Mesenteric fat pad (tissue), 1 donor: ENCODE measurements at regions not wholly inside any gene's neighbourhood (a gene's known extent, or its start where the extent isn't known, plus 50 kb on each side); places are given as distances from the start of the nearest gene placed in this dataset.

Experiments
- DNase-seq: peaks from one replicate; pipeline ENCODE4 v3.0.0-alpha.2; 2020; ENCODE audit warnings: low spot score
- donor health status: DM: yes; HTN: yes; CAD: no.

DNA sequence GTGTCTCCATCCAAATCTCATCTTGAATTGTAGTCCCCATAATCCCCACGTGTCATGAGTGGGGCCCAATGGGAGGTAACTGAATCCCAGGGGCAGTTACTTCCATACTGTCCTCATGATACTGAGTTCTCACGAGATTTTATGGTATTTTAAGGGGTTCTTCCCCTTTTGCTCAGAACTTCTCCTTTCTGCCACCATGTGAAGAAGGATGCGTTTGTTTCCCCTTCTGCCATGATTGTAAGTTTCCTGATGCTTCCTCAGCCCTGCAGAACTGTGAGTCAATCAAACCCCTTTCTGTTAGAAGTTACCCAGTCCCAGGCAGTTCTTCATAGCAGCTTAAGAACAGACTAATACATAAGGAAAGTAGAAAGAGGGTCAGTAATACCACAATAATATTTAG lies 480.4 kb downstream of the KCNJ3 start:
- no peak for DNase-seq

DNA sequence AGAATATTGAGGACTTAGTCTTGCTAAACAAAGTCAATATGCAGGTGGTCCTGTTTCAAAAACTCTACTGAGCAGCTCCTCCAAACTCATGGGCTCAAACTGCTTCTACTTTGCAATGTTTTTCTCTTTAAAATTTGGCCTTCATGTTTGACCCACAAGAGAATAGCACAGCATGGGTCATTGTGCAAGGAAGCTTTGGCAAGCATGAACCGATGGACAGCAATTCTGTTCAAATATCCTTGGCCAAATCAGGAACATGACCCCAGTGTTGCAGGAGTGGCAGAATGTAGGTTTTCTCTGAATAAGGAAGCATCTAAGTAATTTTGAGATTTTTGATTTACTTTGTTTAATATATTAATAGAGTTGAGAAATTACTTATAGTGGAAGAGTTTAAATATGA lies 477.9 kb downstream of the KCNJ3 start:
- no peak for DNase-seq

DNA sequence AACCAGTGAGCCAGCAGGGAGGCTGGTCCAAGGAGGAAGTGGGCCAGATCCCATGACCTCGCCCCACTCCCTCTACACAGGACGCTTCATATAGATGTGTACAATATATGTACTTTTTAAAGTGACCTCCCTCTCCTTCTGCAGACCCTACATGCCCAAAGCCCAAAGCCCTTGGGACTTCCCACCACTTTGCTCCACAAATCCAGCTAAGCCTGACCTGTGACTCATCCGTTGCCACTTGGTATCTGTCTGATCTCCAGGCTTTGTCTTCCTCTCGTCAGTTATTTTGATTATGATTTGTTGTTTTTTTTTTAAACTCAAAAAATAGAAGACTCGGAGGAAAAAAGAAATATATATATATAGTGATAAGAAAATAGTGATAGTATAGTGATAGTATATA lies 470.8 kb downstream of the KCNJ3 start:
- DNase-seq = no peak

DNA sequence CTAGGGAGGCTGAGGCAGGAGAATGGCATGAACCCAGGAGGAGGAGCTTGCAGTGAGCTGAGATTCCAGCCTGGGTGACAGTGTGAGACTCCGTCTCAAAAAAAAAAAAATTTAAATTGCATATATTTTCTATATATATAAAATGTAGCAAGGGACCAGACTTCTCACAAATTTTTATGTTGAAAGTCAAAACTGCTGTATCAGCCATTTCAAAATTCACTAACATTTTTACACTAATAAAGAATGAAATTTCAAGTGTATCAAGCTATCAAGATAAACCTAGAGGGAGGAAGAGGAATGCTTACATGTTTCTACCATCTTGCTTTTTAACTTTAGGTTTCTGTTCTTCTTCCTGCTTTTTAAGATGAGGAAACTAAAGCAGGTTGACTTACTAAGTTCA lies 464.0 kb downstream of the KCNJ3 start:
- no peak for DNase-seq

DNA sequence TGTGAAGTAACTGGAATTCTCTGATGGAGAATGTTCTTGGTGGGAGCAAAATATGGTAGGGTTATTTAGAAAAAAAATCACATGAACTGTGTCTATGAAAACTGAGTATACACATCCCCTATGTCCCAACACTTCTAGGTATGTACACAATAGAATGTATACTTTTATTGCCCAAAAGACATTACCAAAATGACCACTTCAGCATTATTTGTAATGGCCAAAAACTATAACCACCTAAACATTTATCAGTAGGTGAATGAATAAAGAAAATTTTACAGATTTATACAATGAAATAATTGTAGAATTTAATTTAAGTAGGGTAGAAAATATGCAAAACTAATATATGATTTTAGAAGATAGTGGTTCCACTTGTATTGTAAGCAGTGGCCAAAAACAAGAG lies 462.8 kb downstream of the KCNJ3 start:
- DNase-seq = no peak

DNA sequence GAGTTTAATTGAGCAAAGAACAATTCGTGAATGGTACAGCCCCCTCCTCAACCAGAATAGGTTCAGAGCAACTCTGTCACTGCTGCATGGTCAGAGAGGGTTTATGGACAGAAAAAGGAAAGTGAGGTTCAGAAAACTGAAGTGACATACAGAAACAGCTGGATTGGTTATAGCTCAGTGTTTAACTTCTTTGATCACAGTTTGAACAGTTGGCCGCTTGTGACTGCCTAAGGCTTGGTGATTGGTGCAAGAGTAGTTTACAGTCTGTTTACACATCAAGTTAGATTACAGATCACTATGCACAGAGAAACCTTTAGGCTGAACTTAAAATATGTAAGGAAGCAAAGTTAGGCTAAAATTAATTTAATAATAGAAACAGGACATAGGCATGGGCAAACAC lies 459.2 kb downstream of the KCNJ3 start:
- DNase-seq = no peak

DNA sequence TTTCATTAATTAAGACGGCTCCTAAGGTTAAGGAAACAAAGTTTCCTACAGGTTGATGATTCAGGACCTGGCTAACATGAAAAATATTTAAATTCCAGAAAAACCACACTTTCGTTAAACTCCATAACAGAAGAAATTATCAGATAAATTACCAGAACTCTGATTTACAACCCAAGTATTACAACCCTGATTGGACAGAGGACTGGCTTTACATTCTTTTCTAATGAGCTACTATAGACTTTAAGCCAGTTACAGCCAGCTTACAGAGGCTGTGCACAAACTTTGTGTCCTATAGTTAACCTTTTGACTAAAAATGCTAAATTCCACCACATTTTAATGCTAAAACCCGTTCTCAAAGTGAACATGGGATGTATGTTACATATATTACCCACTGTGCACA lies 458.6 kb downstream of the KCNJ3 start:
- DNase-seq = no peak

DNA sequence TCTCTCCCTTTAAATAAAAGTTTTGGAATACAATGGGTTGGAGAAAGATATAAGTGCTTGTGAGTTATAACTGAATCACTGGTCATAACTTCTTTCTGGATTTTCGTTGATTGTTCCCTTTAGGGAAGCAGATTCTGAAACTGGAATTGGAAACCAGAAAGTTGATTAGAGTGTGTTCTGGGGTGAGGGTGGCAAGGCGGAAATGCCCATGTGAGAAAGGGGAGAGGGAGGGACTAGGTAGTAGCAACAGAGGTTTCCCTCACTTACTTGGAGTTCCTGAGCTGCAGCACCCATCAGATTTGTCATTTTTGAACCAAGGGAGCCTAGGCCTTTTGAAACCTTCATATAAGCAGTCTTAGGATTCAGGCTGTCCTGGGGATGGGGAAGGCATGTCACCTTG lies 453.4 kb downstream of the KCNJ3 start:
- no peak for DNase-seq

DNA sequence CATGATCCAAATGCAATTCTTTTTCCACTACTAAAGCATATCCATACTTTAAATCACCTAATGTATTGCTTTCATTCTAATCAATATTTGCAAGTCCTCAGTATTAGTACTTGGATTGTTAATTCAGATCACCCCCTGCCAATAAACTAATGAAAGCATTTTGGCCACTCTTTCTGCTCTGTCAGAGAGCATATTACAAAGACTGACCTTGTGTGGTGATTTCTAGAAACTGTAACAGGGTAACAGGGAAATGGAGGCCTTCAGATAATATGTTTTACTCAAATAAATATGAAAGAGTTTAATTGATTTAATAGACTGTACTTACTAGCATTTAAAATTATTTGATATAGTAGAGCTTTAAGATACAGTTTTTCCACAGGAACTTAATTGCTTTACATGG lies 453.0 kb downstream of the KCNJ3 start:
- DNase-seq = no peak

DNA sequence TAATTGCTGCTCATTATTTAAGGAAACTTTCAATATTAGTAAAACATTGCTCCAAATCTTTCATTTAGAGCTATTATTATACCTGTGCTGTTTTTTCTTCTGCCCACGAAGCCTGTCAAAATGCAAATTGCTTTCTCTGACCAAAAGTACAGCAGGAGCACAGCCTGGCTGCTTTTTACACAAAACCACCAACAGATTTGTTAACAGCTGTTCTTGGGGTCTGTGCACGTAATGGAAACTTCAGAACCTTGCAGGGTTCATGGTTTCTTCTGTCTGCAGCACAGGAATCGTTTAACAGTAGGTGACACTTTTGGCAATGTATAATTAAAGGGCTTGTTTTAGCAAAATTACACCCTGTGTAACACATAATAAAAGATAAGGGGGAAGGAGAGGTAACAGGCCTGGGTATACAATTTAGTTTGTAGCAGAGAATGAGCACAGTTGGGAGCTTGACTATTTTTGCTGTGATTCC lies 447.3 kb downstream of the KCNJ3 start:
- DNase-seq = no peak

DNA sequence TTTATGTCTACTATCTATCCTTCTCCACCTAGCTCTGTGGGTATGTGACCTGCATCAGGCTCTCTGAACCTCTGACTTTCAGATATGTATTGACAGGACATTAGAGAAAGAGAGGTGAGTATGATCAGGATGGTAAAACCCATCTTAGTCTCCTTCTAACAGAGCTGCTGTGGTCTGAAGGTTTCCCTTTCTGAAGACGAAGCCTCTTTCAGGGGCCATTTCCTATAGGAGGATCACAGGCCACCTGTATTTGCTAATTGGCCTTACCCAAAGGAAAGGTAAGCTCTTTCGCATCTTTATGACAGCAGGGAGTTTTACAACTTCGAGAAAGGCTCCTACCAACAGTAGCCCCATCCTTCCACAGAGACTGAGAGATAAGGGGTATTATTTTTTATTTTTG lies 442.9 kb downstream of the KCNJ3 start:
- no peak for DNase-seq

DNA sequence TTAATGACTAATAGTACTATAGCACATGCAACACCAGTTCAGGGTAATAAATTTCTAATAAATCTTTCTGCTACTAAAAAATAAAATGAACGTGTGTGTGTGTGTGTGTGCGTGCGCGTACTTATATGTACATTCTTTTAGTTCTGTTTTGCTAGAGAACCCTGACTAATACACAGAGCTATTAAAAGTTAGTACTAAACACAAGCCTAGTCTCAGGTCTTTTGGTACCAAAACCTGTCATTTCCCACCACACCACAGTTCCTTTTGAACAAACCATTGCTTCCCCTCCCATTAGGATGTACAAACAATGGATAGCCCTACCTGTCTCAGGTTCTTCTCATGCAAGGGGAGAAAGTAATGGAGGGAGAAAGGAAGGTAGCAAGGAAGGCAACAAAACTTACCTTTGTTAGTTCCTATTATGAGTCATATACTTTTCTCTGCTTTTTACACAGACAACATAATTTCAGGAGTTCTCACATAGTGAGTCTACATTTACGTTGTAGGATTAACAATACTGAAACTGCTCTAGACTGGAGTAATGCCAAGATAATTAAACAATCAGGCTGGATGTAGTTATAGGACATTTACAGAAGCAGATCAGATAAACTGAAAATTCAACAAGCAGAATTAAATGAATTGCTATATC lies 427.2 kb downstream of the KCNJ3 start:
- no peak for DNase-seq

DNA sequence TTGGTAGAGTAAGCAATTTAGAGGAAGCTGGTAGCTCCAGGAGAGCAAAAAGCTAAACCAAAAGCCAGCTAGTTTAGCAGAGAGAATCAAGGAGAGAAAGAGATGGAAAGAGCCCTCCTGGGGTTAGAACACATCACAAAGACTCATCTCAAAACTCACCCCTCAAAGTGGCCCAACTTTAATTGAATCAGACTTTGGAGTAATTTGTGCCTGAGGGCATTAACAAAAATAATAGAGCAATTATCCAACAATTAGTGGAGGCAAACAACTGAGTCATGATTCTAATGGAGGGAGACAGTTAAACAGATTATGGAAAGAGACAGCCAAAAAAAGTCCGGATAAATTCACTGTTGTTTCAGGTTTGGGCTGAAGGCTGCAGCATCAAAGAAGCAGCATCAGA lies 417.4 kb downstream of the KCNJ3 start:
- no peak for DNase-seq

DNA sequence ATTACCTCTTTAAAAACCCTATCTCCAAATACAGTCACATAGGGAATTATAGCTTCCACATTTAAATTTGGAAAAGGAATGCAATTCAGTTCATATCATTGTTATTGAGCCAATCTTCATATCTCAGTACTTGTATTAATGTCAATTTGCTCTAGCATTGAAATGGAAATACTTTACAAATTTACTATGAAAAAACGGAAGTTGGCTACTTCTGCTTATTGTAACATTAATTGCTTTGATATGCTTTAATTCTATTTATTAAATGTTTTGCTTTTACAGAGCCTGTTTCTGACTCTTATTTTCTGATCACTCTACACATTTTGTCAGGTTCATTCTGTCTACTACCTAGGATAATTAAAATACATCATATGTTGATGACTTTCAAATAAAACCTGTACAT lies 412.6 kb downstream of the KCNJ3 start:
- DNase-seq = no peak

DNA sequence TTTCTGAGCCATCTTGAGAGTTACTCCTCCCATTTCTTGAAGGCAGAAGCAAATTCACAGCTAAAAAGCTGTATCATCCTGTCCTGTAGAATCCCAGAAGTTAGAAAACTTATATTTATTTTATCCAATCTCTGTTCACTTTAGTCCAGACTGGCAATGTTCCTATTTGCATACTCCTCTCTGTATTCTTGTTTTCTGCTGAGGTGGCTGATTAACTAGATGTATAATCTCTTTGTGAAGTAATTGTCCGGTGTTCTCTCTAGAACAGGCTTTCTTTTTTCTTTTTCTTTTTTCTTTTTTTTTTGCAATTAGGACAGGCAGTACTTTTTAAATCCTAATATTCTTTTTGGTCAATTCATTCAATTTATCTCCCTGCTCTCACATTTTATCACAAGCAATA lies 411.0 kb downstream of the KCNJ3 start:
- no peak for DNase-seq

DNA sequence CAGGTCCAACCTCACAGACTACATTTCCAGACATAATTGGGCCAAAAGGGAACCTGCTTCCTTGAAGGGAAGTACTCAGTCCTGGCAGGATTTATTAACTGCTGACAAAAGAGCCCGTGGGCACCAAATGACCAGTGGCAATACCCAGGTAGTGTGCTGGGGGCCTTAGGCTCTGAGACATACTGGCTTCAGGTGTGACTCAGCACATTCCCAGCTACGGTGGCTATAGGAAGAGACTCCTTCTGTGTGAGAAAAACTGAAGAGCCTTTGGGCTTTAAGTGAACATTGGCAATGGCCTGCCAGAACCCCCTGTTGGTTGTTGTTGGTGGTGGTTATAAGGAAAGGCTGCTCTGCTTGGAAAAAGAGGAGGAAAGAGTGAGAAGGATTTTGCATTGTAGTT lies 401.8 kb downstream of the KCNJ3 start:
- no peak for DNase-seq

DNA sequence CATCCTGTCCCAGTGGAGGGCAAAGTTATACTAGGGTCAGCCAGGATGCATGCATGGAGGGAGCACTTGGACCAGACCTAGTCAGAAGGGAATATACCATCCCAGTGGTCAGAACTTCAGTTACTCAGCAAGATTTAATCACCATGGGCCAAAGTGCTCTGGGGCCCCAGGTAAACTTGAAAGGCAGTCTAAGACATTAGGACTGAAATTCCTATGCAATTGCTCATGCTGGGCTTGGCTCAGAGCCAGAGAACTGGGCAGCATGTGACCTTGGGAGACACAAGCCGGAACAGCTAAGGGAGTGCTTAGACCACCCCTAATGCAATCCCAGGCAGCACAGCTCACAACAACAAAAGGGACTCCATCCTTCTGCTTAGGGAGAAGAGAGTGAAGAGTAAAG lies 401.3 kb downstream of the KCNJ3 start:
- DNase-seq = no peak

DNA sequence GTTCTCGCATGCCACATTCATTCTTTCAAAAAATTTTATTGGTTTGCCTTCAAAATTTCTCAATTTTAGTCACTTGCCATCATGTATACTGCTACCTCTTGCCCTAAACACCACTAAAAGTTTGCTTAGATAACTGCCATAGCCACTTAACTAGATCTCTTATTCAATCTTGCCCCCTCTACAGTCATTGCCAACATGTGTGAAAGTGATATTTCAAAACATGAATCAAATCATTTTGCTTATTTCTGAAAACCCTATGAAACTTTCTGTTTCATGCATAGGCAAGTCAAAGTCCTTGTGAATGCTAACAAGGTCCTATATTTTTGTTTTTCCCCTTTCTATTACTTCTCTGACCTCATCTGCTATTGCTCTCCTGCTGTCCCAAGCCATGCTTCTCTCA lies 397.1 kb downstream of the KCNJ3 start:
- DNase-seq = no peak

DNA sequence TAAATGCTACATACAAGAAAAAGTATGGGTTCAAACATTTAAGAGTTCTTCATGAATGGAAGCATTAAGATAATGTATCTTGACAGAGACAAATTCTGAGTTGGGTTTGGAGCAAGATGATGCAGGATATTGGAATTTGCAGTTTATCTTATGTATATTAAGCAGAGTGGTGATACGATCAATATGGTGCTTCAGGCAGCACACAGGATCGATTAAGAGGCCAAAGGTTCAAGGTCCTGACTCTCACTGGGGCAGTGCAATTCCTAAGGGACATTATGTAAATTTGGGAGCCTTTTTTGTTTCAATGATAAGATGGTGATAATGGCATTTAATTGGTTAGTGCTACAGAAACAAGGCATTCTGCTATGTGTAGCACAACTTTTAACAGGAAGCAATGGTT lies 381.9 kb downstream of the KCNJ3 start:
- DNase-seq = no peak

DNA sequence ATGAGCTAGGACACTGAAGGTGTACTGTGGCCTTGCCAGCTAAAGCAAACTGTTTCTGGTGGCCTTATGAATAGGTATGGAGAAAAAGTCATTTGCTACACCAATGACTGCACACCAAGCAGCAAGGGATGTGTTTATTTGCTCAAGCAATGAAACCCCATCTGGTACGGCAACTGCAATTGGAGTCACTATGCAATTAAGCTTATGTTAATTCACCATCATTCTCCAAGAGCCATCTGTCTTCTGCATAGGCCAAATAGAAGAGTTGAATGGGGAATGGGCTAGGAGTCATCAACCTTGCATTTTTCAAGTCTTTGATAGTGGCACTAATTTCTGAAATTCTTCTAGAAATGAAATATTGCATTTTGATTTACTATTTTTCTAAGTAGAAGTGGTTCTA lies 372.0 kb downstream of the KCNJ3 start:
- no peak for DNase-seq

DNA sequence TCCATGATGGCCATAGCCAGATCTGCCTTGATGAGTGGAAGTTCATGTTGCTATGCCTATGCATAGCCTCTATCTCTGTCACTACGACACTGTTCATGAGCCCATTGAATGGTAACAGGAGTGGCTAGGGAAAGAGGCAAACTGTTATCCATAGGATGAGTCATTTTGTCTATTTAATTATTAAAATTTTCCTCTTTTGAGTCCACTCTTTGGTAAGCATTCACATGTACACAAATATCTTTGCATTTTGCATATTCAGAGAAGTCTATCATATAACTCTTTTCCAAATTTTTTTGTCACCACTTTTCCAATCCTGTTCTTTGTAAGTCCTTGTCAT lies 364.4 kb downstream of the KCNJ3 start:
- DNase-seq = no peak

DNA sequence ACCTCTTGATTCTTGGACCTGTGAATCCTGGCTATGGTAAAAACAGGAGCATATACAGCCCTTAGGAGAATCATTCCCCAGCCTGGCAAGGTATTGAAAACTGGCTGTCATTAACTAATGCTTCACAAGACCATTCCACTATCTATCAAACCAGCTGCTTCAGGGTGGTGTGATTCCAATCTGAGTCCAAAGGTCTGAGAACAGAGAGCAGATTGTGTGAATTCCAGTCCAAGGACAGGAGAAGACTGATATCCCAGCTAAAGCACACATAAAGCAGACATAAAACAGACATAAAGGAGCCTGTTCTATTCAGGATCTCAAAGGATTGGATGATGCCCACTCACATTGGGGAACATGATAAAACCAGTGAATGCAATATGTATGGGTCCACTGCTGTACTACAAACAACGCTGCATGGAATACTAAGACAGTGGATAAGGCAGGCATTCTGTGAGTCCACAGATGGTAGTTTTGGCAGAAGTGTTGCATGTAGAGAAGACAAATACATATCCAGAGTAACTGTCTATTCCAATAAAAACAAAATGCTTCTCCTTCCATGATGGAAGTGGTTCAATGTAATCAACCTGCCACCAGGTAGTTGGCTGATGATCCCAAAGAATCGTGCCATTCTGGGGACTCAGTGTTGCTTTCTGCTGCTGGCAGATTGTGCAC lies 363.9 kb downstream of the KCNJ3 start:
- DNase-seq = no peak

DNA sequence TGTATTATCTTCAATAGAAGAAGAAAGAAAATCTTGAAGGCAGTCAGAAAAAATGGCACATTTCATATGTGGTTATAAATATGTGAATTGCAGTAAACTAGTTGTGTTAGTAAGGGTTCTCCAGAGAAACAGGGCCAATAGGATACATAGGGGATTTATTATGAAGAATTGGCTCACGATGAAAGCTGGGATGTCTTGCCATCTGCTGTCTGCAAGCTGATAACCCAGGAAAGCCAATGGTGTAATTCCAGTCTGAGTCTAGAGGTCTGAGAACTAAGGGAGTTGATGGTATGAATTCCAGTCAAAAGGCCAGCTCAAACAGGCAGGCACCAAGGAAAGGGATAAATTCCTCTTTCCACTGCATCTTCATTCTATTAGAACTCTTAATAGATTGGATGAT lies 362.4 kb downstream of the KCNJ3 start:
- no peak for DNase-seq

DNA sequence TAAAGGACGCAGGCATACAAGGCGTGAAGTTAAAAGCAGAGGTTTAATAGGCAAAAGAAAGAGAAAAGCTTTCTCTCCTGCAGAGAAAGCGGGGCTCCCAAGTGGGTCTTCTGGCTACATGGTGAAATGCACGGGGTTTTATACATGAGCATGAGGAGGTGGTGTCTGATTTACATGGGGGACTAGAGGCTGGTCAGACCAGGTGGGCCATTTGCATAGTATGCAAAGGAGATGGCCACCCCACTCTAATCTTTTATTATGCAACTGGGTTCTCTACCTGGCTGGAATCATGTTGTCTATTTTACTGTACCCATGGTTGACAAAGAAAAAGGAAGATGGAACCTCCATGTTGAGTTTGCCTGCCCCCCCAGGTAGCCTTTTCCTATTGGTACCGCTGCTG lies 356.2 kb downstream of the KCNJ3 start:
- DNase-seq = no peak
